Kidney (tissue), 13 donors: ENCODE measurements at regions not wholly inside any gene's neighbourhood (a gene's known extent, or its start where the extent isn't known, plus 50 kb on each side); places are given as distances from the start of the nearest gene placed in this dataset.

Source experiments
- DNase-seq, 5 donors: peaks; one replicate each; pipeline ENCODE4 v3.0.0-alpha.2; 2013 to 2020
- FAIRE-seq: peaks from 2 replicates; lab custom pipeline; 2012; peaks lifted over from hg19 to GRCh38; lab: Jason Lieb, UNC
- H3K27ac ChIP-seq, 2 donors: one replicate each; pipeline ENCODE4 v1.7.0; 2013; ENCODE audit warnings: low read depth in 2 of 2, low read length in 2 of 2, inconsistent platforms in 1 of 2
- H3K27me3 ChIP-seq: one replicate; pipeline ENCODE4 v1.7.1; 2013; ENCODE audit warnings: low read length, inconsistent platforms; ENCODE audit not compliant: control insufficient read depth, insufficient read depth
- H3K36me3 ChIP-seq, 3 donors: one replicate each; pipeline versions ENCODE4 v1.7.0 to v1.7.1; 2013; ENCODE audit warnings: low read length in 3 of 3, control low read depth in 1 of 3, inconsistent platforms in 1 of 3; ENCODE audit not compliant: insufficient read depth in 3 of 3, control insufficient read depth in 2 of 3
- H3K4me1 ChIP-seq, 3 donors: one replicate each; pipeline versions ENCODE4 v1.7.0 to v1.7.1; 2013; ENCODE audit warnings: low read length in 3 of 3, inconsistent platforms in 1 of 3, low read depth in 1 of 3; ENCODE audit not compliant: control insufficient read depth in 2 of 3, insufficient read depth in 2 of 3
- H3K4me3 ChIP-seq, 3 donors: one replicate each; pipeline versions ENCODE4 v1.7.0 to v1.8.1; 2013; ENCODE audit warnings: low read length in 3 of 3, control low read depth in 1 of 3, inconsistent platforms in 1 of 3
- H3K9ac ChIP-seq, 3 donors: one replicate each; pipeline versions ENCODE4 v1.7.0 to v1.7.1; 2013; ENCODE audit warnings: low read length in 3 of 3, control low read depth in 1 of 3, inconsistent platforms in 1 of 3
- H3K9me3 ChIP-seq, 3 donors: one replicate each; pipeline versions ENCODE4 v1.7.0 to v1.7.1; 2013; ENCODE audit warnings: low read length in 3 of 3, control low read depth in 1 of 3, inconsistent platforms in 1 of 3; ENCODE audit not compliant: control insufficient read depth in 2 of 3, insufficient read depth in 1 of 3
- CTCF ChIP-seq: IDR thresholded peaks from 3 replicates; pipeline ENCODE4 v1.5.1; 2012; ENCODE audit warnings: mild to moderate bottlenecking, moderate library complexity, borderline replicate concordance; ENCODE audit not compliant: insufficient read depth; ENCODE audit errors: extremely low read depth
- intact Hi-C: fragments of 100-400 bp; cut with DNase I; formaldehyde crosslinking; loops from one replicate; pipeline ENCODE4 v1.11.1; 2022
- donor health status: control.
- donor health status: control.
- donor health status: control.
- donor health status: control.
- donor health status: control.
- donor health status: DM: yes; HTN: yes; CAD: no.
- donor health status: Normal renal cell carcinoma (clear cell type).

GRCh38 chr10:81541517-81541916 is 333.5 kb upstream of the NRG3 start:
- Histone ChIP-seq H3K4me3 (no peak overlapping the region), H3K27ac (no peak overlapping the region), H3K4me1 (no peaks in the 10 kb centered on the region), H3K9ac (no peak overlapping the region), H3K27me3 (no peaks in the 10 kb centered on the region), H3K9me3 (no peaks in the 10 kb centered on the region), H3K36me3 (no peaks in the 10 kb centered on the region)
- DNase-seq (no peak), FAIRE-seq (peak; percentile 62)
- intact Hi-C loops: no loop called here
- no peak for TF ChIP-seq CTCF

DNA sequence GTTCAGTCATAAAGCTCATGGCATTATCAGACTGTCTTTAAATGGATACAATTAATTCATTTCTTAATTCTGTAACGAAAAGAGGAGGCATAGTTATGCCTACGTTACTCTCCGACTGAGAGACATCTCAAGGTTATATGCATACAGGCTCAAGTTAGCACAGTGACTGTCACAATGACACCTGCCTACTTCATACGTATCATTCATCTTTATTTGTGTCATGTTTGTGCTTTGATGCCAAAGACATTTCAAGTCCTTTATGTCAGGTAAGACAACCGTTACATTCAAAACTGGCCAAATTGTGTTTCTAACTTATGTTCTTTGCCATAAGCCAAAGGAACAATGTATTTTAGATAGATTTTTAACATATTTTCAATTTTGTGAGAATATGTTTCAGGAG is 328.8 kb upstream of the NRG3 start:
- Histone ChIP-seq H3K36me3 (no peaks in the 10 kb centered on the region), H3K9ac (no peak overlapping the region), H3K4me3 (no peak overlapping the region), H3K4me1 (no peaks in the 10 kb centered on the region), H3K27me3 (no peaks in the 10 kb centered on the region), H3K27ac (no peak overlapping the region), H3K9me3 (peaks cover 0 to 5% (median 4%) of the 10 kb centered on the region in 3 donors)
- intact Hi-C loops: no loop called here
- TF ChIP-seq CTCF: no peak
- FAIRE-seq (no peak), DNase-seq (no peak)

DNA sequence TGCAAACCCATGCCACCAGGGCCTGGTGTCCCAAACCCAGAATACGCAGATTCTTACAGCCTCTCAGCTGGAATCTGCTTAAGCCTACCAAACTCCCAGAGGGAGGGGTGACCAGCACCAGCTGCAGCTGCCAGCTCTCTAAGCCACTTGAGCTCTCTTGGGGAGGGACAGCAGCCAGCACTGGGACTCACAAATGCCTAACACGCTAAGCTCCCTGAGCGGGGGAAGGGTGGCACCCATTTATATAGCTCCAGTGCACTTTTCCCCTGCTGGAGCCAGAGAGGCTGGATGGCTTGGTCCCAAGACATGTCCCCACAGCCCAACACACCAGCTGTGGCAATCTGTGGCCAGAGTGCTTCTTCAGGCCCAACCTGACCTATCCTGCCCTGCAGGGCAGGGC is 326.8 kb upstream of the NRG3 start:
- DNase-seq (no peak), FAIRE-seq (no peak)
- H3K4me1 ChIP-seq: no peaks in the 10 kb centered on the region
- H3K4me3 ChIP-seq: no peak overlapping the region
- no peak overlapping the region for H3K27ac ChIP-seq
- no peak overlapping the region for H3K9ac ChIP-seq
- peaks cover 0 to 11% (median 4%) of the 10 kb centered on the region in 3 donors for H3K9me3 ChIP-seq
- H3K36me3 ChIP-seq: no peaks in the 10 kb centered on the region
- H3K27me3 ChIP-seq: no peaks in the 10 kb centered on the region
- intact Hi-C loops: no loop called here
- no peak for TF ChIP-seq CTCF

- Histone ChIP-seq H3K27me3 (no peaks in the 10 kb centered on the region), H3K4me3 (no peak overlapping the region), H3K9me3 (no peaks in the 10 kb centered on the region), H3K9ac (no peak overlapping the region), H3K27ac (no peak overlapping the region), H3K36me3 (no peaks in the 10 kb centered on the region), H3K4me1 (no peaks in the 10 kb centered on the region)
- DNase-seq: no peak
- FAIRE-seq: no peak
- intact Hi-C loops: no loop called here
- TF ChIP-seq CTCF: no peak
These were observed 310.9 kb upstream of the NRG3 start for GRCh38 chr10:81564143-81564542.
